ENCODE measurements at regions not wholly inside any gene's neighbourhood (a gene's known extent, or its start where the extent isn't known, plus 50 kb on each side); places are given as distances from the start of the nearest gene placed in this dataset.

GRCh38 chr12:125314051-125314755 lies 249.0 kb downstream of the AACS start:
- in situ Hi-C loops (cut with MboI; ENCODE audit: low sequenced_read_pairs, unreplicated experiment): no loop called here
- no peak for DNase-seq (ENCODE audit: low spot score)
- TF ChIP-seq CTCF (IDR thresholded peaks at IDR 0.05; ENCODE audit: borderline replicate concordance, control extremely low read depth, extremely low read depth, insufficient read depth, missing control alignments): no peak

DNA sequence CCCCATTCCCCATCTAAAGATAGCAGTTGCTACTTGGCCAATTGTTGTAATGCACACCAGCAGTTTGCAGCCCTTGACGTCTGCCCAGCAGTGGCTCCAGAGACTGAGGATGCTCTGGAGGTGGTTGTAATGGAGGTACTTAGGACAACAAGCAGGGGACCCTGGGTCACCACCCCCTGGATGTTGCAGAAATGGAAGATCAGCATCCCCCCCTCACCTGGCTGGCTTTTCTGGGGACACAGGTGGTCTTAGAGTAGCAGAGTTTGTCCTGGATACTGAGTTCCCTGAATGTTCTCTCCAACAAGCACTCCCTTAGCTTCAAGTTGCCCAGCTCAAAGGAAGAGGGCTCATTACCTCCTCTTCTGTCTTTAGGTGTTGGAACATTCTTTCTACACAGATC lies 250.5 kb downstream of the AACS start:
- in situ Hi-C loops (cut with MboI; ENCODE audit: low sequenced_read_pairs, unreplicated experiment): no loop called here
- no peak for TF ChIP-seq CTCF (IDR thresholded peaks at IDR 0.05; ENCODE audit: borderline replicate concordance, control extremely low read depth, extremely low read depth, insufficient read depth, missing control alignments)
- no peak for DNase-seq (ENCODE audit: low spot score)

- in situ Hi-C loops (cut with MboI; ENCODE audit: low sequenced_read_pairs, unreplicated experiment): no loop called here
- TF ChIP-seq CTCF (IDR thresholded peaks at IDR 0.05; ENCODE audit: borderline replicate concordance, control extremely low read depth, extremely low read depth, insufficient read depth, missing control alignments): no peak
- no peak for DNase-seq (ENCODE audit: low spot score)
Observed at GRCh38 chr12:125320177-125320576, 254.9 kb downstream of the AACS start.

DNA sequence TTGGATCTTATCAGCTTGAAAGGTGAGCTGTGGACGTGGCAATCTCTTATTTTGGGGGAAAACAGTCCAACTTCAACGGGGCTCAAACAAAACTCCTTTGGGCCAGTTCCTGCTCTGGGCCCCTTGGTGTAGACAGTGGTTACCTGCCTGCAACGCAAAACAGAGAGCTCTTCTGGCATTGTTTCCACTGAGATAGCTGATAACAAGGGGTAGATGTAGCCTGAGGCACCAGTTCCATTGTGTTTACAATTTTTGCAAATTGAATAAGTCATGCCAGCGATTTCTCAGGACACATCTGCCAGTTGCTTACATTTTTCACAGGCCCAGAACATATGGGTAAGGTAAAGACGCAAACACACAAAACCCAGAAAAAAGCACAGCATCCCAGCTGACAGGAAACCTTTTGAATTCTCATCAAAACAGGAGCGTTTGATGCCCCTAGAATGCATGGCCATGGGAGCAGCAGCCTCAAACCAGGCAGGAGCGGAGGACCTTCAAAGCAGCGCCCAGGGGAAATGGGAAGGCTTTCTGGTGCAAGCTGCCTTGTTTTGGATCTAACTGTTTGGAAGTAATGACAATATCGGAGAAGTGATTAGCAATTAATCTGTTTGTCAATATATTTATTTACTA lies 259.7 kb downstream of the AACS start:
- no peak for DNase-seq (ENCODE audit: low spot score)
- TF ChIP-seq CTCF (IDR thresholded peaks at IDR 0.05; ENCODE audit: borderline replicate concordance, control extremely low read depth, extremely low read depth, insufficient read depth, missing control alignments): no peak
- in situ Hi-C loops (cut with MboI; ENCODE audit: low sequenced_read_pairs, unreplicated experiment): no loop called here

DNA sequence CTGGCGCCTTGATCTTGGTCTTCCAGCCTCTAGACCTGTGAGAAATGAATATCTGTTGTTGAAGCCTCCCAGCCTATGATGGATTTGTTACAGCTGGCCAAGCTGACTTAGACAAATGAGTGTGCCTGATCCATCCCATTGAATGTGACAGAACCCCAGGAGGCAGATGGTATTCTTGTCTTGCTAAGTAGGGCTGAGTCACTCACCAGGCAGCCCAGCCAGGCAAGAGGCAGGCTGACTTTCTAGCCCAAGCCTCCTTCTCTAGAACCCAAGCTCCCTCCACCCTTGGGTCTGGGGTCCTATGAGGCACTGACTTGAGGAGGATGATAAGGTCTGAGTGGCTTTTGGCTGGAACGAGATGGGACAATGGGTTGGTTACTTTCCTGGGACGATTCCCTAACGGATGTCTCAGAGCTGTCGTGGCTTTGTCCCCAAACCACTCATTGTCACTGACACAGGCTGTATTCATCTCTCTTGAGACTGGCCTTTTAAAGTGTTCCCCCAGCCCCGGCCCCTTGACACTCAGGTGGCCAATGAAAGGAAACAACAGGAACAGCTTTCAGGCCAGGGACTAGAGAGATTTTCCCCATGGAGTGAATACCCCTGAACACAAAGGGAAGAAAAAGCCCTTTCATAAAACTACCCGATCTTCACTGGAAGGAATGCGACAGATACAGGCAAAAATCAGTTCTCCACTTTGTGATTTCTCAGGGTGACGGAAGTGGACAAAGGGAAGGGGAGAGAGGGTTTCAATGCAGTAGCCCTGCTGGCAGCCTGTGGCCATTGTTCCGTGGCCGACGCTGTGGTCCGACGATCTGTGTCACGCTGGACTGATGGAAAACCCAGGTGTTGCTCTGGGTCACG lies 264.2 kb downstream of the AACS start:
- no peak for DNase-seq (ENCODE audit: low spot score)
- in situ Hi-C loops (cut with MboI; ENCODE audit: low sequenced_read_pairs, unreplicated experiment): no loop called here
- TF ChIP-seq CTCF (IDR thresholded peaks at IDR 0.05; ENCODE audit: borderline replicate concordance, control extremely low read depth, extremely low read depth, insufficient read depth, missing control alignments): no peak

DNA sequence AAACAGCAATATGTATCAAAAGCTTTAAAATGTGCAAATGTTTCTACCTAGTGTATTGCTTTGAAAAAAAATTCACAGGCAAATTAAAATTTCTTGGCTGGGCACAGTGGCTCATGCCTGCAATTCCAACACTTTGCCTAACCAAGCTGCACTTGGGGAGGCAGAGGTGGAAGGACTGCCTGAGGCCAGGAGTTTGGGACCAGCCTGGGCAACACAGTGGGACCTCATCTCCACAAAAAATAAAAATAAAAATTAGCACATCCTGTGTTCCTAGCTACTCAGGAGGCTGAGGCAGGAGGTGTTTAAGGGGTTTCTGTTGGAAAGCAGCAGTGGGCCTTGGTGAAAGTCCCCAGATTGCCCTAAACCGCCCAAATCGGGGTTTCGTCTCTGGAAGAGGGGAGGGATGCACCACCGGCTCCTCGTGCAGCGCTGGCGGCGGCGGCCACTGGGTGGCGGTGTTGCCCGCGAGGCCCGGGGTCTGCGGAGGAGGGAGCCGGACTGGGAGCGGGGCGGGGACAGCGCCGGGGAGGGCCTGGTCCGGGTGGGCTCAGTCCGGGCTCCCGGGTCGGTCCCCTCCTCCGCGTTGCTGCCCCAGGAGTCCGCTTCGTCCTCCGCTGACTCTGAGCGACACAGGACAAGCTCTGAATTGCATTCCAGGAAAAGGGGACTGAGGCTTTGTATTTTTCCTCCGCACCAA lies 265.6 kb downstream of the AACS start:
- peak; percentile 96 for TF ChIP-seq CTCF (IDR thresholded peaks at IDR 0.05; ENCODE audit: borderline replicate concordance, control extremely low read depth, extremely low read depth, insufficient read depth, missing control alignments)
- peak; percentile 90 for DNase-seq (ENCODE audit: low spot score)
- in situ Hi-C loops (cut with MboI; ENCODE audit: low sequenced_read_pairs, unreplicated experiment): no loop called here

Measured in GM13976 (cell line).